HEK293 (cell line): ENCODE measurements at regions not wholly inside any gene's neighbourhood (a gene's known extent, or its start where the extent isn't known, plus 50 kb on each side); places are given as distances from the start of the nearest gene placed in this dataset.

Experiments used
- CTCF ChIA-PET: fragments of 350-600 bp; formaldehyde crosslinking; extraction: SDS; loops from one replicate; lab custom pipeline; 2021; ENCODE audit warnings: antibody characterized with exemption; lab: Yijun Ruan, JAX
- POLR2A ChIA-PET: fragments of 300-600 bp; formaldehyde crosslinking; extraction: SDS; loops from one replicate; lab custom pipeline; 2020; ENCODE audit warnings: antibody characterized with exemption, inconsistent platforms; lab: Yijun Ruan, JAX
- H3K27ac ChIP-seq: fragments of 200-500 bp; sonication (Bioruptor generic); 2 replicates; pipeline ENCODE4 v1.5.1; 2014; ENCODE audit warnings: low read depth, low read length, control low read depth, inconsistent platforms; ENCODE audit errors: extremely low read depth
- H3K36me3 ChIP-seq, 2 experiments: fragments of 200-500 bp in 1 of 2; sonication (Bioruptor generic) in 1 of 2; 1 replicate in 1 of 2; 2 replicates in 1 of 2; pipeline ENCODE4 v1.5.1; 2014 to 2017; ENCODE audit warnings: inconsistent platforms in 2 of 2, low read length in 2 of 2; ENCODE audit not compliant: control insufficient read depth in 2 of 2, insufficient read depth in 1 of 2
- H3K4me1 ChIP-seq: fragments of 200-500 bp; sonication (Bioruptor generic); 2 replicates; pipeline ENCODE4 v1.5.1; 2014; ENCODE audit warnings: mild to moderate bottlenecking, low read length, inconsistent platforms; ENCODE audit not compliant: control insufficient read depth, insufficient read depth
- H3K4me3 ChIP-seq: 2 replicates; pipeline ENCODE4 v1.5.1; 2011; ENCODE audit warnings: low read depth, mild to moderate bottlenecking, control low read depth, low read length, moderate library complexity
- H3K9me3 ChIP-seq: fragments of 200-500 bp; sonication (Bioruptor generic); 2 replicates; pipeline ENCODE4 v1.5.1; 2014; ENCODE audit warnings: low read depth, low read length, inconsistent platforms; ENCODE audit not compliant: control insufficient read depth, insufficient read depth
- PATZ1 ChIP-seq: fragments of 450-650 bp; formaldehyde crosslinking; IDR thresholded peaks from 2 replicates; pipeline ENCODE4 v1.5.1; 2016; ENCODE audit warnings: missing biosample characterization, missing genetic modification characterization
- PRDM1 ChIP-seq: fragments of 450-650 bp; formaldehyde crosslinking; IDR thresholded peaks from 2 replicates; pipeline ENCODE4; 2016; ENCODE audit warnings: missing biosample characterization, missing genetic modification characterization
- PRDM2 ChIP-seq: fragments of 450-650 bp; formaldehyde crosslinking; IDR thresholded peaks from 2 replicates; pipeline ENCODE4 v1.5.1; 2016; ENCODE audit warnings: missing biosample characterization, missing genetic modification characterization, borderline replicate concordance
- ZBTB49 ChIP-seq: fragments of 450-650 bp; formaldehyde crosslinking; IDR thresholded peaks from 2 replicates; pipeline ENCODE4 v1.5.1; 2016; ENCODE audit warnings: missing biosample characterization, missing genetic modification characterization, low read depth
- ZNF16 ChIP-seq: fragments of 450-650 bp; formaldehyde crosslinking; IDR thresholded peaks from 2 replicates; pipeline ENCODE4 v1.5.1; 2016; ENCODE audit warnings: low read depth, missing biosample characterization, missing genetic modification characterization
- ZNF184 ChIP-seq: fragments of 450-650 bp; IDR thresholded peaks from 2 replicates; pipeline ENCODE4 v1.5.1; 2018; ENCODE audit warnings: missing biosample characterization, mild to moderate bottlenecking, missing genetic modification characterization
- ZNF2 ChIP-seq: fragments of 450-650 bp; formaldehyde crosslinking; IDR thresholded peaks from 2 replicates; pipeline ENCODE4 v1.5.1; 2016; ENCODE audit warnings: missing biosample characterization, missing genetic modification characterization
- ZNF223 ChIP-seq: fragments of 450-650 bp; formaldehyde crosslinking; IDR thresholded peaks from 2 replicates; pipeline ENCODE4 v1.5.1; 2016; ENCODE audit warnings: missing biosample characterization, missing genetic modification characterization
- ZNF280D ChIP-seq: fragments of 450-650 bp; formaldehyde crosslinking; IDR thresholded peaks from 2 replicates; pipeline ENCODE4 v1.5.1; 2016; ENCODE audit warnings: missing biosample characterization, missing genetic modification characterization
- ZNF311 ChIP-seq: fragments of 450-650 bp; formaldehyde crosslinking; IDR thresholded peaks from 2 replicates; pipeline ENCODE4 v1.5.1; 2017; ENCODE audit warnings: missing biosample characterization, missing genetic modification characterization, borderline replicate concordance
- ZNF335 ChIP-seq: fragments of 450-650 bp; formaldehyde crosslinking; conservative IDR thresholded peaks from 2 replicates; pipeline ENCODE4 v1.5.1; 2016; ENCODE audit warnings: missing biosample characterization, missing genetic modification characterization
- ZNF513 ChIP-seq: fragments of 450-650 bp; IDR thresholded peaks from 2 replicates; pipeline ENCODE4 v1.5.1; 2018; ENCODE audit warnings: missing biosample characterization, missing genetic modification characterization
- ZNF514 ChIP-seq: fragments of 450-650 bp; formaldehyde crosslinking; IDR thresholded peaks from 2 replicates; pipeline ENCODE4 v1.5.1; 2016; ENCODE audit warnings: missing biosample characterization, missing genetic modification characterization
- ZNF624 ChIP-seq: fragments of 450-650 bp; formaldehyde crosslinking; IDR thresholded peaks from 2 replicates; pipeline ENCODE4 v1.5.1; 2017; ENCODE audit warnings: missing biosample characterization, missing genetic modification characterization
- ZSCAN30 ChIP-seq: fragments of 450-650 bp; IDR thresholded peaks from 2 replicates; pipeline ENCODE4 v1.5.1; 2018; ENCODE audit warnings: missing biosample characterization, mild to moderate bottlenecking, missing genetic modification characterization, moderate library complexity
- TF ChIP-seq, protein P1 (sequence below): fragments of 450-650 bp; formaldehyde crosslinking; IDR thresholded peaks from 2 replicates; pipeline ENCODE4 v1.5.1; 2016; ENCODE audit warnings: missing biosample characterization, missing genetic modification characterization

GRCh38 chr3:106299300-106300098 is 430.7 kb upstream of the CBLB start (continued):
- TF ChIP-seq ZNF280D (no peak), ZNF624 (tag by site-specific recombination) (no peak), PRDM1 (tag by site-specific recombination) (no peak), ZNF223 (tag by site-specific recombination) (no peak), PATZ1 (tag by site-specific recombination) (no peak), ZNF184 (tag by site-specific recombination) (no peak), ZNF2 (tag by site-specific recombination) (no peak), ZNF335 (tag by site-specific recombination) (no peak)
- TF ChIP-seq, protein P1, sequence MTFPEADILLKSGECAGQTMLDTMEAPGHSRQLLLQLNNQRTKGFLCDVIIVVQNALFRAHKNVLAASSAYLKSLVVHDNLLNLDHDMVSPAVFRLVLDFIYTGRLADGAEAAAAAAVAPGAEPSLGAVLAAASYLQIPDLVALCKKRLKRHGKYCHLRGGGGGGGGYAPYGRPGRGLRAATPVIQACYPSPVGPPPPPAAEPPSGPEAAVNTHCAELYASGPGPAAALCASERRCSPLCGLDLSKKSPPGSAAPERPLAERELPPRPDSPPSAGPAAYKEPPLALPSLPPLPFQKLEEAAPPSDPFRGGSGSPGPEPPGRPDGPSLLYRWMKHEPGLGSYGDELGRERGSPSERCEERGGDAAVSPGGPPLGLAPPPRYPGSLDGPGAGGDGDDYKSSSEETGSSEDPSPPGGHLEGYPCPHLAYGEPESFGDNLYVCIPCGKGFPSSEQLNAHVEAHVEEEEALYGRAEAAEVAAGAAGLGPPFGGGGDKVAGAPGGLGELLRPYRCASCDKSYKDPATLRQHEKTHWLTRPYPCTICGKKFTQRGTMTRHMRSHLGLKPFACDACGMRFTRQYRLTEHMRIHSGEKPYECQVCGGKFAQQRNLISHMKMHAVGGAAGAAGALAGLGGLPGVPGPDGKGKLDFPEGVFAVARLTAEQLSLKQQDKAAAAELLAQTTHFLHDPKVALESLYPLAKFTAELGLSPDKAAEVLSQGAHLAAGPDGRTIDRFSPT (tag by site-specific recombination), result no peak
- TF ChIP-seq, all 188 proteins: peak for 0

DNA sequence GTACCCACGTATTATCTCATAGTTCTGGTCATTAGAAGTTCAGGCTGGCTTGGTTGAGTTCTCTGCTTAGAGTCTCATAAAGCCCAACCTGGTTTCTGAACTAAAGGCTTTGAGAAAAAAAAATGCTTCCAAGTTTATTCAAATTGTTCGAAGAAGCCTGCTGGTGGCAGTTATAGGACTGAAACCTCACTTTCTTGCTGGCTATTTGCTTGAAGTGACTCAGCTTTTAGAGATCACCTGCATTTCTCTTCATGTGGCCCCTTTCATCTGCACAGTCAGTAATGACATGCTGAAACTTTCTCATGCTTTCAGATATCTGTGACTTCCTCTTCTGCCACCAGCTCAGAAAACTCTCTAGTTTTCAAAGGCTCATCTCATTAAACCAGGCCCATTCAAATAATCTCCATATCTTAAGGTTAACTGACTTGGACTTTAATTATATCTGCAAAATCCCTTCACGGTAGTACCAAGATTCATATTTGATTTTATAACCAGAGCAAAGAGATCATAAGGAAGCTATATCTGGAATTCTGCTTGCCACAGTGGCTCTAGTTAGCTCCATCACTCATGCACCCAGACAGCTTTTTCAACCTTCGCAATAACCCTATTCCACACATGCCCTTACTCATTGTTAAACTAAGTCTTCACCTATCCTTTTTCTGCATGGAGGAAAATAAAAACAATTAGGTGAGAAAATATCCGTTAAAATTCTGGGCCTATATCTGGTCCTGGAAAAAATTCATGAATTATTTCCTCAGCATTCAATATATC is 433.8 kb upstream of the CBLB start:
- Histone ChIP-seq H3K4me1 (no peaks in the 10 kb centered on the region; the same call in 1 of the 2 replicates), H3K9me3 (no peaks in the 10 kb centered on the region), H3K4me3 (no peak overlapping the region), H3K36me3 (no peaks in the 10 kb centered on the region), H3K27ac (no peak overlapping the region)
- POLR2A ChIA-PET, result no interaction called here
- CTCF ChIA-PET, result no interaction called here
- TF ChIP-seq ZNF16 (no peak), ZNF514 (no peak), ZSCAN30 (tag by site-specific recombination) (no peak), ZNF513 (no peak), ZNF311 (no peak), ZBTB49 (tag by site-specific recombination) (no peak), PRDM2 (no peak)
